ENCODE measurements at regions not wholly inside any gene's neighbourhood (a gene's known extent, or its start where the extent isn't known, plus 50 kb on each side); places are given as distances from the start of the nearest gene placed in this dataset.

DNA sequence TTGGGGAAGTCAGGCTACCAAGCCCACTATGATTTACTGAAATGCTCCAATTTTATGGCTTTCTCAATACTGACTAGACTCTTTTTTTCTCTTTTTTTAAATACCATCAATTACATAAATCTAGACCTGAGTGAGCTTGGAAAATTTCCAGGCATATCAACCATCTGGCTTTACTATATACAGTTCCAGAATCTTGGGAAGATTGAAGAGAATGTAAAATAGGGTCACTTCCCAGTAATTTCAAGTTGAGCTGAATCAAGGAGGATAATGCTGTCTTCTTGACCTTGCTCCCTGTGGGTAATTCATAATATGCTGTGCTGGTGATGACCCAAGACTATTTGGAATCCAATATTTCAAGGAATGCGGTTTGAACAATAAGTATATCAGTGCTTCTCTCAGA, 108.1 kb downstream of the MAP3K21 start:
- H3K4me3 ChIP-seq (ENCODE audit: low read depth, low read length) = no peak overlapping the region
- TF ChIP-seq, protein P1, sequence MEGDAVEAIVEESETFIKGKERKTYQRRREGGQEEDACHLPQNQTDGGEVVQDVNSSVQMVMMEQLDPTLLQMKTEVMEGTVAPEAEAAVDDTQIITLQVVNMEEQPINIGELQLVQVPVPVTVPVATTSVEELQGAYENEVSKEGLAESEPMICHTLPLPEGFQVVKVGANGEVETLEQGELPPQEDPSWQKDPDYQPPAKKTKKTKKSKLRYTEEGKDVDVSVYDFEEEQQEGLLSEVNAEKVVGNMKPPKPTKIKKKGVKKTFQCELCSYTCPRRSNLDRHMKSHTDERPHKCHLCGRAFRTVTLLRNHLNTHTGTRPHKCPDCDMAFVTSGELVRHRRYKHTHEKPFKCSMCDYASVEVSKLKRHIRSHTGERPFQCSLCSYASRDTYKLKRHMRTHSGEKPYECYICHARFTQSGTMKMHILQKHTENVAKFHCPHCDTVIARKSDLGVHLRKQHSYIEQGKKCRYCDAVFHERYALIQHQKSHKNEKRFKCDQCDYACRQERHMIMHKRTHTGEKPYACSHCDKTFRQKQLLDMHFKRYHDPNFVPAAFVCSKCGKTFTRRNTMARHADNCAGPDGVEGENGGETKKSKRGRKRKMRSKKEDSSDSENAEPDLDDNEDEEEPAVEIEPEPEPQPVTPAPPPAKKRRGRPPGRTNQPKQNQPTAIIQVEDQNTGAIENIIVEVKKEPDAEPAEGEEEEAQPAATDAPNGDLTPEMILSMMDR (IDR thresholded peaks at IDR 0.05; ENCODE audit: borderline replicate concordance, insufficient read depth, low read depth, low read length) = no peak

DNA sequence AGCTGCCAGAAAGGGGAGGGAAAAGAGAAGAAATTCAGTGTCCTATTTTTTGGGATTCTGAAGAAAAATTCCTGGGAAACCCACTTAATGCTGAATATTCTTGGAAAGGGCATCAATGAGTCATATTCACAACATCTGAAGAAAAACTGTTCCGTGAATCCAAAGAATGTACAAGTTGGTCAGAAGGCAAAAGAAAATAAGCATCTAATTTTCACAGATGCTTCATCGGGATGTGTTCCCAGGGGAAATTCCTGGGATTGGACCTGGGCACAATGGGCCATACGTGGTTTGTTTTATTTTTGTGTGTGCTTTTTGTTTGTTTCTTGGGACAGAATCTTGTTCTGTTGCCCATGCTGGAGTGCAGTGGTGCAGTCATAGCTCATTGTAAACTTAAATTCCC, 112.2 kb downstream of the MAP3K21 start:
- no peak overlapping the region for H3K4me3 ChIP-seq (ENCODE audit: low read depth, low read length)
- TF ChIP-seq, protein P1 (IDR thresholded peaks at IDR 0.05; ENCODE audit: borderline replicate concordance, insufficient read depth, low read depth, low read length) = no peak

DNA sequence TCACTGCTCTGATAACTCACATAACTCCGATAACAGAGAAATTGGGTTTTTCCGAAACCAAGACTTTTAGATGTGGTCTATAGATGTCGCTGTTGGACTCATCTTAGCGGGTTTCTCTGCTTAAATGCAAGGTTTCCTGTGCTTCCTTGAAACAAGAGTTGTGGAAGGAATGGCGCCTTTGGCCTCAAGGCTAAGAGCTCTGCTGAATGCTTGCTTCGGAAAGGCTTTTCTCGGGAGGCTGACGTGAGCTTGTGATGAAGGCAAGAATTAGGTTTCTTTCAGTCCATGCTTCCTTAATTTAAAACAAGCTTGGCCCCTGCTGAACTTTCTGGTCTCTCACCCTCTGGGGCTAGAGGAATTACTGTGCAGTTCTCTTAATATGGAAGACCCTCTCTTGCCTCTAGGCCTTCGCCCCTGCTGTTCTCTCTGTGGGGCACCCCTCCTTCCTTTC, 113.5 kb downstream of the MAP3K21 start:
- TF ChIP-seq, protein P1 (IDR thresholded peaks at IDR 0.05; ENCODE audit: borderline replicate concordance, insufficient read depth, low read depth, low read length) = peak; percentile 58

DNA sequence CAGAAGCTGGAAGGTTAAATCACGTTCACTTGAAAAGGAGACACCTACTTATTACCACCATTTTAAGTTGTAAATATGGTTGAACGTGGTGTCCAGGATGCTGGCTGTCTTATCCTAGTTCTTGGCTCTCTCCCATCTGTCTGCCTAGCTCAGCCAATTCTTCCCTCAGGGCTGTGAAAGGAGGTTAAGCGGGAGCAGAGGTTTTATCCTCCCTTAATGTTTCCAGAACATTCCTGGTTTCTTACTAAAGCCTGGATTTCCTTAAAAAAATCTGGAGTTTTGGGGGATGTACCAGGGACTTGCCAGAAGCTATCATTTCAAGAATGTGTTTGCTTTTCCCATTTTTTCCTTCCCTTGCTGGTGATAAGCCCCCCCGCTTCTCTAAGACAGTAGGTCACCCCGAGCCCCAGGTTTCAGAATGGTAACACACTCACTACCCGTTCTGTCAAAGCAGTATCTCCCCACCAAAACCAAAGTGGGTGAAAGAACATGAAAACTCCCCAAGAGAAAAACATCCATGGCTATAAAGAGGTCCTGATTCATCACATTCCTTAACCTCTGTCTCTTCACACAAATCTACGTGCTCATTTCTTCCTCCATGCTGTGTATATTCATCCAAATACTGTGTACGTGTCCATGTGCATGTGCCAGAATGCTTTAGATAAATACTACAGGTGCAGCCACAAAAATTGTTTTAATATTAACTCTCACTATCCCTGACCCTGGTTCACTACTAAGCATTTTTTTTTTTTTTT, 114.7 kb downstream of the MAP3K21 start:
- TF ChIP-seq, protein P1 (IDR thresholded peaks at IDR 0.05; ENCODE audit: borderline replicate concordance, insufficient read depth, low read depth, low read length) = no peak

More for the DNA sequence above, 113.5 kb downstream of the MAP3K21 start:
- no peak overlapping the region for H3K4me3 ChIP-seq (ENCODE audit: low read depth, low read length)

DNA sequence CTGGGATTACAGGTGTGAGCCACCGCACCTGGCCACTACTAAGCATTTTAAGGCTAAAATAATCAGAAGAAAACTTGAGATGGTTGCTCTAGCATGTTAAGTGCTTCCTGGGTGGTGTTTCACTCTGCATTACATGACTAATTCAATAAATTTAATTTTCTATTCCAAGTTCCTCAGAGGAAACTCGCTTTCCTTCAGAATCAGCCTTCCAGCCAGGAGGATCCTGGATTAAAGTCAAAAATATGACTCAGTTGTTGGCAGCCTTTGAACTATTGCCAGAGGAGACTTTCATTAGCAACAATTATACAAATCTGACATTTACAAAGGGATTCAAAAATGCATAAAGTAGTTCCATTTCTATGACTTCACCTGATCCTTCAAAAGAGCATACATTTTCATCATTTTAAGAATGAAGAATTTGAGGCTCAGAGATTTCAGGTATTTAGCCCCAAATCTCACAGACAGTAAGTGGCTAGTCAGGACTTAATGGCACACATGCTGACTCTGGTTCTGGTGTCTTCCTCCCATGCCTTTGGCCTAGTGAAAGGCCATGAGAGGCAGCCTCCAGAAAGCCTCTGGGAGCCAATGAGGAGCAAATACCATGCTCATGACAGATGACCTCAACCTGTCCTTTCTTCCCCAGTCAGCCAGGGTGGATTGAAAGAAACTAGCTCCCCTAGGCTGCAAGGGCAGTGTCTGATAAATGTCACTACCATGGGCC, 115.7 kb downstream of the MAP3K21 start:
- TF ChIP-seq, protein P1 (IDR thresholded peaks at IDR 0.05; ENCODE audit: borderline replicate concordance, insufficient read depth, low read depth, low read length) = no peak

More for the DNA sequence above, 114.7 kb downstream of the MAP3K21 start:
- H3K4me3 ChIP-seq (ENCODE audit: low read depth, low read length) = no peak overlapping the region

DNA sequence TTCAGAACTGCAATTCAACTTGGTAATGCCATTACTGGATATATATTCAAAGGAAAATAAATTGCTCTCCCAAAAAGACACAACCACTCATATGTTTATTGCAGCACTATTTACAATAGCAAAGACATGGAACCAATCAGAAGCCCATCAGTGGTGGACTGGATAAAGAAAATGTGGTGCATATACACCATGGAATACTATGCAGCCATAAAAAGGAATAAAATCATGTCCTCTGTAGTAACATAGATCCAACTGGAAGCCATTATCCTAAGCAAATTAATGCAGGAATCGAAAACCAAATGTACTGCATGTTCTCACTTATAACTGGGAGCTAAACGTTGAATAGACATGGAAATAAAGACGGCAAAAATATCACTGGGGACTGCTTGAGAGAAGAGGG, 117.0 kb downstream of the MAP3K21 start:
- TF ChIP-seq, protein P1 (IDR thresholded peaks at IDR 0.05; ENCODE audit: borderline replicate concordance, insufficient read depth, low read depth, low read length) = no peak
- H3K4me3 ChIP-seq (ENCODE audit: low read depth, low read length) = no peak overlapping the region

More for the DNA sequence above, 115.7 kb downstream of the MAP3K21 start:
- no peak overlapping the region for H3K4me3 ChIP-seq (ENCODE audit: low read depth, low read length)
